Erythroblast (primary cell): ENCODE measurements at regions not wholly inside any gene's neighbourhood (a gene's known extent, or its start where the extent isn't known, plus 50 kb on each side); places are given as distances from the start of the nearest gene placed in this dataset.

Experiments used
- DNase-seq, 2 experiments: peaks; one replicate each; lab custom pipeline; 2025; lab: John Stamatoyannopoulos, UW
- GATA1 ChIP-seq: IDR thresholded peaks from 2 replicates; pipeline ENCODE4 v1.6.1; 2011; ENCODE audit warnings: low read depth, mild to moderate bottlenecking, control low read depth, low read length, moderate library complexity
- POLR2A ChIP-seq: IDR thresholded peaks from 2 replicates; pipeline ENCODE4 v1.6.1; 2011; ENCODE audit warnings: mild to moderate bottlenecking, low read length

- no peak for TF ChIP-seq POLR2A
- TF ChIP-seq GATA1, result no peak
- DNase-seq, result peak; percentile 24 to 51
Observed at GRCh38 chr2:62343206-62343605, 147.3 kb downstream of the B3GNT2 start.

- TF ChIP-seq POLR2A (no peak), GATA1 (no peak)
- DNase-seq, result peak in 1 of 2 experiments; percentile 16
Observed at GRCh38 chr2:62340994-62341484, 145.1 kb downstream of the B3GNT2 start.

GRCh38 chr2:62339837-62340236 is 143.9 kb downstream of the B3GNT2 start:
- no peak for DNase-seq
- no peak for TF ChIP-seq GATA1
- no peak for TF ChIP-seq POLR2A

GRCh38 chr2:62339413-62339812 is 143.5 kb downstream of the B3GNT2 start:
- DNase-seq, result peak in 1 of 2 experiments; percentile 18

GRCh38 chr2:62338111-62338510 is 142.2 kb downstream of the B3GNT2 start:
- no peak for DNase-seq
- TF ChIP-seq GATA1, result no peak
- TF ChIP-seq POLR2A, result no peak

More at GRCh38 chr2:62339413-62339812, 143.5 kb downstream of the B3GNT2 start:
- TF ChIP-seq GATA1 (no peak), POLR2A (no peak)

GRCh38 chr2:62337403-62337802 is 141.5 kb downstream of the B3GNT2 start:
- peak in 1 of 2 experiments; percentile 32 for DNase-seq

GRCh38 chr2:62335612-62336011 is 139.7 kb downstream of the B3GNT2 start:
- TF ChIP-seq GATA1 (no peak), POLR2A (no peak)
- DNase-seq, result no peak

More at GRCh38 chr2:62337403-62337802, 141.5 kb downstream of the B3GNT2 start:
- TF ChIP-seq POLR2A (no peak), GATA1 (no peak)

- TF ChIP-seq POLR2A (no peak), GATA1 (no peak)
- DNase-seq, result no peak
Observed at GRCh38 chr2:62334440-62335058, 138.6 kb downstream of the B3GNT2 start.

- TF ChIP-seq GATA1 (no peak), POLR2A (no peak)
- DNase-seq, result peak; percentile 16 to 28
Observed at GRCh38 chr2:62334009-62334408, 138.1 kb downstream of the B3GNT2 start.

- DNase-seq, result no peak
Observed at GRCh38 chr2:62330959-62331358, 135.0 kb downstream of the B3GNT2 start.

GRCh38 chr2:62329797-62330196 is 133.9 kb downstream of the B3GNT2 start:
- no peak for DNase-seq
- TF ChIP-seq GATA1 (no peak), POLR2A (no peak)

More at GRCh38 chr2:62330959-62331358, 135.0 kb downstream of the B3GNT2 start:
- TF ChIP-seq POLR2A (no peak), GATA1 (no peak)

- no peak for TF ChIP-seq POLR2A
- DNase-seq, result no peak
Observed at GRCh38 chr2:62326735-62327134, 130.8 kb downstream of the B3GNT2 start.

- TF ChIP-seq GATA1, result no peak
- TF ChIP-seq POLR2A, result no peak
Observed at GRCh38 chr2:62325398-62325797, 129.5 kb downstream of the B3GNT2 start.

GRCh38 chr2:62321380-62322289 is 125.7 kb downstream of the B3GNT2 start:
- TF ChIP-seq GATA1 (no peak), POLR2A (no peak)
- no peak for DNase-seq

More at GRCh38 chr2:62325398-62325797, 129.5 kb downstream of the B3GNT2 start:
- no peak for DNase-seq
